Right ventricle myocardium superior (tissue), 1 donor: ENCODE measurements at regions not wholly inside any gene's neighbourhood (a gene's known extent, or its start where the extent isn't known, plus 50 kb on each side); places are given as distances from the start of the nearest gene placed in this dataset.

Experiments
- ATAC-seq: fragments of 200-7000 bp; cut with Tn5 transposase; one replicate; pipeline ENCODE4 v1.9.1; 2020; ENCODE audit warnings: mild to moderate bottlenecking; ENCODE audit not compliant: poor library complexity
- DNase-seq: peaks from one replicate; pipeline ENCODE4 v3.0.0-alpha.2; 2020
- intact Hi-C: fragments of 100-400 bp; cut with DNase I; formaldehyde crosslinking; loops from one replicate; pipeline ENCODE4 v1.11.2; 2022
- donor health status: DM: no; HTN: yes; CAD: no; lungs with severe emphysema.

- no peak for DNase-seq
- ATAC-seq, result no peak
- intact Hi-C loops, result no loop called here
These were observed 158.9 kb downstream of the IRX5 start for GRCh38 chr16:55089600-55089999.

DNA sequence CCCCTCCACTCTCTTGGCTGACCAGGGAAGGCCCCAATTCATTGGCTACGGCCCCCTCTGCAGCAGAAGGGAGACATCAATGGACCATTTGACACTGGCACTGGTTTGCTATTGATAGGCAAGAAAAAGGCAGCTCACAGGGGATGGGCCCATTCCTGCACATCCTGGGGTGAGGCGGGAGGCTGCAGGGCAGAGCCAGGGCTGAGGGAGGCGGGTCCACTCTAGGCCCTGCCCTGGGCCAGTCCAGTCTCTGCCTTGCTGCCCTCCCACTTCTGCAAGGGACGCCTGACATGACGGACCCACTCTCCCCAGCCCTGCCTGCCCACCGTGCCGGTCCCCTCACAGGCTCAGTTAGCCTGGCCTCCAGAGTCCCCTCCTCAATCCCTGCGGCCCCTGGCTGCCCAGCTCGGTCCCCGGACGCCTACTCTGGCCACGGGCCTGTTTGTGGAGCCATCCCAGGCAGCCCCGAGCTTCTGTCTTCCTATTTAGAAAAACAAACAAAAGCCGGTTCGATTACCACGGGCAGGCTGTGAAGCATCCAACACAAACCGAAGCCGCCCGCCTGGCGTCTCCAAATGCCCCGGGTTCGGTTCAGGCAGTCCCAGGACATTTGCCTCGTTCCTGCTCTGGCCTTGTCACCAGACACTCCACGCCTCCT lies 160.7 kb downstream of the IRX5 start:
- intact Hi-C loops, result no loop called here
- no peak for ATAC-seq
- DNase-seq, result no peak

DNA sequence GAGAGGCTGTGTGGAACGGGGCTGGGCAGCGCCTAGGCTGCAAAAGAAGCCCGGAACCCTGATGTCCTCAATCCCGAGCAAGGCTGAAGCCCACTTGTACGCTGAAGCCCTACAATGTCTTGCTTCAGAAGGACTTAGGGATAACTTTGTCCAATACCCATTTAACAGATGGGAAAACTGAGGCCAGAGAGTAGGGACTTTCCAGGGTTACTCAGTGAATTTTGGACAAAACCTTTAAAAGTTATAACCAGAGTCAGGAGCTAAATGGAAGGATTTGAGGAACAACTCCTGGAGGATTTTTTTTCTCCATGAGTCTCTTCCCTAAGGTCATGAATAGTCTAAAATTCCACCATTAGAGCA lies 161.2 kb downstream of the IRX5 start:
- ATAC-seq (no peak), DNase-seq (no peak)
- intact Hi-C loops, result no loop called here

GRCh38 chr16:55100100-55100499 lies 169.4 kb downstream of the IRX5 start:
- DNase-seq, result no peak
- intact Hi-C loops, result no loop called here
- ATAC-seq, result no peak

GRCh38 chr16:55101026-55101425 lies 170.4 kb downstream of the IRX5 start:
- DNase-seq (no peak), ATAC-seq (no peak)
- intact Hi-C loops, result no loop called here

- DNase-seq (no peak), ATAC-seq (no peak)
- intact Hi-C loops, result no loop called here
These were observed 171.4 kb downstream of the IRX5 start for GRCh38 chr16:55102077-55102476.

DNA sequence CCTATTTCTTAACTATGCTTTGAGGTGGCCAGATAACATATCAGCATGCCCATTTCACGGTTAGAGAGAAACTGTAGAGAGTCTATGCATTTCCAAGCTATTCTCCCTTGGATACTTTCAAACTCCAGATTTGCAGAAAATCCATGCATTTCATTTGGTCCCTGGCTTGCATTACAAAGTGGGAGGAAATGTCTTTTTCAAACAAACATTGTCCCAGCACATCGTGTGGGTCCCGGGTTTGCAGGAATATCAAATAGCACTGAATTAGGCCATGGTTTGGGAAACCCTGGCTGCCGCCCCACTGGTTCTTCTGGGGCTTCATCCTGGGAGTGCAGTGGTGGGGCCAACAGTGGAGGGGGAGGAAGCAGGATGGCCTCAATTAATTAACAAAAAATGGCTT lies 171.9 kb downstream of the IRX5 start:
- ATAC-seq (no peak), DNase-seq (no peak)
- intact Hi-C loops, result no loop called here

DNA sequence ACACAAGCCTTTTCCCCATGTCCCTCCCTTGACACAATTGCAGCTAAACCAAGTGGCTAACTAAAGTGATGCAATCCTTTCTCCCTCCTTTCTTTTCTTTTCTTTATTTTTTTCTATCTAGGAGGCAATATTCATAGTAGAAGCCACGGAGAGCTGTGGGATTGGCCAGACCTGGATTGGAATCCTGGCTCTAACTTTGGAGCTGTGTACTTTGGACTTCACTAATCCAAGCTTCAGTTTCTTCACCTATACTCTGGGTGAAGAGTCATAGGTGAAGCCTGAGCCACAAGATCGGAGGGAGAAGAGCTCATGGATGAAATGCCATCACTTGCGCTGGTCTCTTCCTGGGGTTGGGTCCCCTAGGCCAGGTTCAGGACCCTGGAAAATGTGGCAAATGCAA lies 177.2 kb downstream of the IRX5 start:
- DNase-seq (no peak), ATAC-seq (no peak)
- intact Hi-C loops, result no loop called here

DNA sequence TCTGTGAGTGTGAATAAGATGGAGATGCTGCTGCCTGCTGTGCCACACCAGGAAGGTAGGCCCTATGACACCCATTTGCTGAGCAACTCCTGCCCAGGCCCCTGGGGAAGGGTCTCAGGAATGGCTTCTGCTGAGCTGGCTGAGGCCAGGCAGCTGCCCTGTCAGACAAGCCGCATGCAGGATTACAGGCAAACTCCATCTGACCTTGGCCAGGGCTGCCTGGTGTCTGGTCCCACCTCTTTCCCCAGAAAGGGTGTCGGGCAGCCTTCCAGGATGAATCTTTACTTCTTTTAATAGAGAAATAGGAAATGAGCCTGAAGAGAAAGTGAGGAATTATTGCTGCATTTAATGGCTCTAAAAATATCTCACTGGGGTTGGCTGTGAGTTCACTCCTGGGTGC lies 182.5 kb downstream of the IRX5 start:
- ATAC-seq, result no peak
- no peak for DNase-seq
- intact Hi-C loops, result no loop called here

DNA sequence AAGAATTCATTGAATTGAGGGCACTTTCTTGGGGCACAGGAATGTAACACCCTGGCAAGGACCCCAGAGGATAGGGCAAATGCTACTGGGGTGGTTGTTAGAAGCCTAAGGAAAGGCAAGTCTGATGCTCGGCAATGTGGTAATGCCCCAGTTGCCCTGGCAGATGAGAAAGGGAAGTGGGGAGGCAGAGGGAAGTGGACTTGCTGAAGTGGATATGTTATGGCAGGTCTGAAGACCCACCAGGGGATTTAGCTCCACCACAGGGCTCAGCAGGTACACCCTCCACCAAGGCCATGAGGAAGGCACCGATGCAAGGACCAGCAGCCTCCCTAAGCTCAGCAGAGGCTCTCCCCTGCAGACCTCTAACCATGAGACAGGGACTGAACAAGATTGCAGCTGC lies 184.8 kb downstream of the IRX5 start:
- DNase-seq (no peak), ATAC-seq (no peak)
- intact Hi-C loops, result no loop called here

DNA sequence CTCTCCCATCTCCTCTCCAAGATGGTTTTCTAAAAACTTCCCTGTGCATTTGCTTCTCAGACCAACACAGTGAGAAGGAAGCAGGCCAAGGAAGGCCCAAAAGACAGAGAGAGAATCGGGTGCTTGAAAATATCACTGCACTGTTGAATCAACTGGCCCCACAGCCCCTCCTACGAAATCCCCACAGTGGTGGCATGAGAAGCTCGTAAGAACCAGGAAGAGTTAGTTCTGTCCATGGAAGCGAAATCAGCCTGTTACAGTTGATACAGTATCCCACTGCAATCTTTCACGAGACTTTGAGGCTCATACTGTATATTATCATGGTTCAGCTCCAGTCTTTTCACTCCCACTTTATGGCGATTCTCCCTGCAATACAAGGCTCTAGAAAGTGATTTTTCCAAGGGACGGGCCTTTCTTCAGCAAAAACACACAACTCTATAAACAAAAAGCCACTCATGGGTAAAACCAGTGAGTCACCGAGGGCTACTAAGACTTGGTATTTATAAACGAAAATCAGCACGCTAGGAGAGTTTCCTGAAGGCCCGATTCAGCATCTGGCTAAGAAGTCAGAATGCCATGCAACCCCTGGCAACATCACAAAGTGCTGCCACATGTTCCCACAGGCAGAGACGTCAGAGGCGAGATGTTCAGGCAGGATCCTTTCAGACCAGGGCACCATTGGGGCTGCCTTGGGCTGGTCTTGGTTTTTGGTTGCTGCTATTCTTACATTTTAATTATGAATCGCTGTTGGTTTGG lies 185.7 kb downstream of the IRX5 start:
- ATAC-seq (no peak), DNase-seq (no peak)
- intact Hi-C loops, result no loop called here

GRCh38 chr16:55118701-55119260 lies 188.1 kb downstream of the IRX5 start:
- no peak for DNase-seq
- intact Hi-C loops, result no loop called here
- no peak for ATAC-seq

- DNase-seq (no peak), ATAC-seq (peak; percentile 22)
- intact Hi-C loops, result no loop called here
These were observed 189.7 kb downstream of the IRX5 start for GRCh38 chr16:55120408-55120807.

- ATAC-seq, result no peak
These were observed 190.2 kb downstream of the IRX5 start for GRCh38 chr16:55120826-55121225.

GRCh38 chr16:55123652-55124051 lies 193.0 kb downstream of the IRX5 start:
- no peak for DNase-seq

More at GRCh38 chr16:55120826-55121225, 190.2 kb downstream of the IRX5 start:
- DNase-seq, result no peak
- intact Hi-C loops, result no loop called here

DNA sequence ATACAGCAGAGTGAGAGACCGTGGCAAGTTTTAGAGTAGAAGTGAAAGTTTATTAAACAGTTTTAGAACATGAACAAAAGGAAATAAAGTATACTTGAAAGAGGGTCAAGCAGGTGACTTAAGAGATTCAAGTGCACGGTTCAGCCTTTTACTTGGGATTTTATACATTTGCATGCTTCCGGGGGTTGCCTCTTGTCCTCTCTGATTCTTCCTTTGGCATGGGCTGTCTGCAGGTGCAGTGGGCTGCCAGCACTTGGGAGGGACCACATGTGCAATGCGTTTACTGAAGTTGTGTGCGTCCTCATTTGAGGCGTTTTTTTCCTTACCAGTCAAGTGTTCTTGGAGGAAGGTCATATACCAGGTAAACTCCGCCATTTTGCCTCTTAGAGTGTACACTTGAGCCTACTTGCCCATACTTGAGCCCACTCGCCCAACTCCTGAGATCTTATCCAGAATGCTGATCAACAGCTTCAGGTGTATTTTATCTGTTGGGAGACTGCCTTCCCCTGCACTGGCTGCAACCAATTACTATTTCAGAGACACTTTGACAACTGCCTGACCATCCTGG lies 195.2 kb downstream of the IRX5 start:
- ATAC-seq (no peak), DNase-seq (no peak)
- intact Hi-C loops, result no loop called here

More at GRCh38 chr16:55123652-55124051, 193.0 kb downstream of the IRX5 start:
- ATAC-seq, result no peak
- intact Hi-C loops, result no loop called here

DNA sequence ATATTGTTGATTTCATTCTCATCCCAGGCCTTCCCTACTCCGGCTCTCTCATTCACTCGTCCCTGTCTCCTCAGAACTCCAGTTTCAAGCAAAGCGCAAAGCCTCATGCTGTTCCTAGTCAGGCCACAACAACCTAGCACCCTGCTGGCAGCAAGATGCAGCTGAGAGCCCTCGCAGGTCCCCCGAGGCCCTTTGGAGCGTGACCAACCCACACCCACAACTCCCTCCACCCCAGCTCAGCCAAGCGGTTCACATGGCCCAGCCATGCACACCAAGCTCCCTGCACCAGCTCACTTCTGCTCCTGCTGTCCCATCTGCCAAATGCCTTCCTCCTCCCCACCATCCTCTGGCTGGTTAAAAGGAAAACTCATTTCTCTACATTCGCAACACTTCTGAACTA lies 195.8 kb downstream of the IRX5 start:
- no peak for DNase-seq
- intact Hi-C loops, result no loop called here
- ATAC-seq, result no peak

DNA sequence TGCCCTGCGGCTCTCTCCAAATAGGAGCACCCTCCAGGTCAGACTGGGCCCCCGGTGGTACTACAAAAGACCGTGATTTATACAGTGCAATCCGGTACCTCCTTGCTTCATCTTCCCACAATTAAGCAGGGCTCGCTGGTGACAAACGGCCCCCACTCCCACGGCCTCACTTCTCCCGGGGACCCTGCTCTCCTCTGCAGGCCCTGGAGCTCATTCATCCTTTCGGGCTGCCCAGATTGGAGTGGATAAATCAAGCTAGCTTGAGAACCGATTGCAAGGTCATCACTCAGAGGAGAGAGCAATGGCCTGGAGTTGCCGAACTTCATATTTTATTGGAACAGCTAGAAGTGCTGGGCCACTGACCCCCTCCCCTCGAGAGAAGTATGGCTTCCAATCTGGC lies 193.5 kb upstream of the IRX6 start:
- intact Hi-C loops, result no loop called here
- ATAC-seq (no peak), DNase-seq (no peak)

DNA sequence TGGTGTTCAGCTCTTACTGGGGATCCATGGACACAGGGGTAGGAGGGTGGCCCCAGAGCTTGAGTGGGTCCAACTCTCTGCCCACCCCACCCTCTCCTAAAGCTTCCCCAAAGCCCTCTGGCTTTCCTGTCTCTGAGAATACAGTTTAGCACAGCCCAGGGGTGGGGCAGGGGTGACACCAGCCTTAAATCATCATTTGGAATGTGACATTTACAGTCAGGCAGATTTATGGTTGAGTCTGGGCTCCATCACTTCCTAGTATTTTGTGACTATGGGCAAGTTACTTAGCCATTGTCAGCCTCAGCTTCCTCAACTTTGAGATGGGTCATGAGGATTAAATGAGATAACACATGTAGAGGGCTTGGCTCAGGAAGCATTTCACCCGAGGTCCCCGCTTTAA lies 193.1 kb upstream of the IRX6 start:
- intact Hi-C loops, result no loop called here
- no peak for DNase-seq
- no peak for ATAC-seq

DNA sequence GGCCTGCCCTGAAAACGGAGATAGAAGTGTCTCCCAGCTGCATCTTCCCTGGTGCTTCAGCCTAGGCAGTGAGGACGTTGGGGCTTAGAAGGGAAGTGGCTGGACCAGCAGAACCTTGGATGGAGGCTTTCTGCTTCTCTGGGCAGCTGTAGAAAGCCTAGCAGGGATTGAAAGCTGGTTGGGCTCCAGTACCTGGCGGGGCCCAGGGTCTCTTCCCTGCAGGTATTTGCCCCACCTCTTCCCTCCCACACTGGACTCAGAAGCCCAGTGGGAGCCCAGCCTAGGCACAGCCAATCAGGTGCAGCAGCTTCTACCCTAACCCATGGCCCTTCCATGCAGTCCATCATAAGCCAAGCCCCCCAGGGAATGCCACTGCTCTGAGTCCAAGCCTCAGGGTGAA lies 190.3 kb upstream of the IRX6 start:
- no peak for ATAC-seq
- intact Hi-C loops, result no loop called here
- DNase-seq, result no peak
